HG02938 (cell line): ENCODE measurements at regions not wholly inside any gene's neighbourhood (a gene's known extent, or its start where the extent isn't known, plus 50 kb on each side); places are given as distances from the start of the nearest gene placed in this dataset.
"Not testable (repeated sequence)": the region's sequence is repeated elsewhere in the genome, so short reads cannot be mapped to it uniquely, and the experiment has no call there.

Experiments used
- ATAC-seq: cut with Tn5 transposase; IDR thresholded peaks from one replicate; pipeline ENCODE4 v1.9.1; 2021; ENCODE audit warnings: mild to moderate bottlenecking, moderate library complexity; ENCODE audit not compliant: unreplicated experiment

DNA sequence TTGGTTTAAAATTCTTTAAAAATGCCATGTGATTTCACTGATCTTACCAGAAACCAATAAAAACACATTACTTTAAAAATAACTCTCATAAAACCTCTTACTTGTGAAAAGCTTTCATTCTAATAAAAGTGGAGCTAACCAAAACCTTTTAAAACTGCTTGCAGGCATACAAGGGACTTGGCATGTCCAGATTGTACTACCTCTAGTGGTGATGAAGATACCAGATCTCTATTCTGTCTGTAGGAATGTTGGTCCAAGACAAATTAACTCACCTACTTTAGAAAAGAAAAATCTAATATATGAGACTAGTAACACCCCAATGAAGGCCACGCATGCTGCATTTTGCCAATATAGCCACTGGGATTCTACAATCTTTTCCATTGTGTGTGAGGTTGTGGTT is 151.0 kb upstream of the SALL1 start:
- ATAC-seq: no peak

DNA sequence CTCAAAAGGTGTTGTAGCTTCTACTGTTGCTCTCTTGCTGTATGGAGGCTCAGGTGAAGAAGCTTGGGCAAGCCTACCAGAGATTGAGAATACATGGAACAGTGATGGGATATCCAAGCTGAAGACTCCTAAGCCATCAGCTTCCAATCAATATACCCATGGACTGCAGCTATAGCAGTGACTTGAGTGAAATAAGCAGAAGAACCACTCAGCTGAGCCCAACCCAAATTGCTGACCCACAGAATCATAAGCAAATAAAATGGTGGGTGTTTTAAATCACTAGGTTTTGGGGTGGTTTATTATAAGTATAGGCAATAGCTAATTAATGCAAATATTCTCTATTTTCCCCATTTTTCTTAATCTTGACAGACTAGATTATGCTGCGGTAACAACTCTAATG is 147.7 kb upstream of the SALL1 start:
- ATAC-seq: no peak

DNA sequence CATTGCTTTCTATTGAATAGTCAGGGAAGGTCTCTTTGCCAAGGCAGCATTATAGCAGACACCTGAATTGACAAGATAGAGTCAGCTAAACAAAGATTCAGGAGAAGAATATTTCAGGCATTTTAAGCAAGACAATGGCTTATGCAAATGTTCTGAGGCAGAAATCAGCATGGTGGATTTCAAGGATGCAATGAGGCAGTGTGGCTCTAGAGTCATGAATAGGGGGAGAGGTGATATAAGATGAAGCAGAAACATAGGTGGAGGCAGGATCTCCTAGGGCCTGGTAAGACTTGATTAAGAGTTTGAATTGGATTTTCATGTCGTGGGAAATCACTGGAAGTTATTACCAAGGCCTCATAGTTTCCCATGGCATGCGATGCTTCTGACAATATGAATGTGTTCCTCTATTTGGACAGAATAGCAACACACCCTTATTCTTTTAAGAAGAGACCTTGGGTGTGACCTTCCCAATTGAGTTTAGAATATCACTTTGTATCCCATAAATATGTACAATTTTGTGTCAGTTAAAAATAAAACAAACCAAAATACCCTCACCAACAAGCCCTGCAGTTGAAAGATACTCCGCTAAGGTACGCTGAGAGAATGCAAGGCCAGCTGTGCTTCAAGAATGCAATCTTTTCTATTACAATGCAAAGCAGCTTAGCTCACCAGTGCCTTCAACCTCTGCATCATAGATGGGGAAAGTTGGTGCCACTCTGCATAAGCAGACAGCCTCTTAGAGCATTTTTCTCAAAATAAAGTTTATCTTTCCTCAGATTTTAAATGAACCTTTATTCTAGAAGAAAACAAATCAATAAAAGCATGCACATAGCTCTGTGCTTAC is 139.6 kb upstream of the SALL1 start:
- no peak for ATAC-seq

DNA sequence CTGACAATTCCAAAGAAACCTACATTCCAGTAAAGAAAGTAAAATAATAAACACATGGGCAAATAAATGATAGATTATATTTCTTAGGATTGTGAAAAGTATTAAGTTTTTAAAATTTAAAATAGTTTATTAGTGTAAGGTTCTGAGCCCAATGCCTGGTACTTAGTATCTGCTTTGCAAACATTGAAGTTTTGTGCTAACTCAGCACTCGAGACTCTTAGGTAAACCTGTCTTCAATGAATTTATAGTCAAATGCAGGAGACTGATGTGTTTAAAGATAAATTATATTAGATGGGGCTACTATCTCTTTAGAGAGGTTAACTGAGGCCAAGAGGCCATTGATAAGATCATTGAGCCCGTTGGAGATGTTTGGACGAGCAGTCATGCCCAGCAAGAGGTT is 138.3 kb upstream of the SALL1 start:
- no peak for ATAC-seq

DNA sequence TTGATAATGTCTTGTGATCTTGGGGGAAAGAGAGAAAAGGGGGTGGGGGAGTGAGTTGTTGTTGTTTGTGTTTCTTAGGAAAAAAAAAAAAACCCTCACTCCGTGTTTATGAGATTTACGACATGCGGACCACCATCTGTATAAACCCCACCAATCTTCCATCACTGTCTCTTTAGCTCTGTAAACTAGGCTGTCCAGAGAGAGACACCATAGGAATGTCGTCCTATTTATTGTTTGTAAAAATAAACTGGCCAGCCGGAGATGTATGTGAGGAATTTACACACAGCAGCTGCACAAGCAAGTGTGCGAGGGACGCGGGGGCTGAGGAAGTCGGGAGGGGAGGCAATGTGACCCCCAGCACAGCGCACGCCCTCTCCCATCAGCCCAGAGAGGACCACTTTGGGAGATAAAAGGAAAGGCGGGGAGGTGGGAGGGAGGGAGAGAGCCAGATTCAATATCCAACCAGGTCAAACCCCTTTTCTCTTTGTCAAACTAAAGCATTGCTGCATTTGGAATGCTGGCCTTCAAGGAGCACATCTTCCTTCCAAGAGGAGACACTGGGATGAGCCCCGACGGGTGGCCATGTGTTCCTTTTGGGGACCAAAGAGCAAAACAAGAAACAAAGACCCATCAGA is 136.2 kb upstream of the SALL1 start:
- ATAC-seq: no peak

DNA sequence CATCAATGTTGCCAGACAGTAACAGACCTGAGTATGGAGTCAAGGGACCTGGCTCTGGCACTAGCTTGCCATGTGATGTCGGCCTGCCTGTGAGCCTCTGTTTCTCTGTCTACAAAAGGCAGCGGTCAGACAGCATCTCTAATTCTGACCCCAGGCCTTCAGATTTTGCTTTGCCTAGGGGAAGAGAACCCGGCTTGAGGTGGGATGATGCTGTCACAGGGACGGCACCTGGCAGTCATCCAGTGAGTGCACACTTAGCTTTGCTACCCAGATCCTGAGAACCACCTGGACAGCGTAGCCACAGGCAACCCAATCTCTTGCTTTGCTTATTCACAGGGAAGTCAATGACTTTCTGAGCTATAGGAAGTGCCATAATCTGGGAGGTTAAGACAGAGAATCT is 135.2 kb upstream of the SALL1 start:
- ATAC-seq: no peak

DNA sequence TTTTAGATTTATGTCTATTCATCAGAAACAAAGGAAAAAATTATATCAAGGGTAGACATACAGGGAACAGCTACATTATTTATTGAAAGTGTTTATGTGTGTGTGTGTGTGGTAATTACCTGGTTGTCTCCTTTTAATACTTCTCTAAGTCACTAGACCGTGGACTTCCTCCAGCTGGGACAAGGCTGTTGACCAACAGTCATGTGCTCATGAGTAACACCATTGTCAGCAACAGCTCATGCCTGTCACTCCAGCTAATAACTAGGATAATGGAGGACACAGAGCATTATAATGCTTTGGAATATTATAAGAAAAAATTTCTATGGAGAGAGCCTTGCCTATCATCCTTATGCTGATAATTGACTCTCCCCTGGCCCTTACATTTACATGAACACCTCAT is 125.3 kb upstream of the SALL1 start:
- ATAC-seq: no peak

DNA sequence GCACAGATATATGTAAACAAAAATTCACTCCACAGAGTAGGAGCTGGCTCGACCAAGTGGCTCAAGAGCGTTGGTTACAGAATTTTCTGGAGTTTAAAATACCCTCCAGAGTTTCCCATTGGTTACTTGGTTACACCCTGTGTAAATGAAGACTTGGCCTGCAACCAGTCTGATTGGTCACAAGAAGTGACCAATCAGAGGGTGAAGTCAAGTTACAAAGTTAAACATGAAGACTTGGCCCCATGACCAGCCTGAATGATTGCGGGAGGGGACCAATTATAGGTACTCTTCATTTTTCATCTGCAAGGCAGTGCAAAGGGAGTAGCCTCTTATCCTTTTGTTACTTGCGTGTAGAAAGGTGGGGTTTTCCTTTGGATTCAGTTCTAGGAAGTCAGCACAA is 121.3 kb upstream of the SALL1 start:
- ATAC-seq: no peak

DNA sequence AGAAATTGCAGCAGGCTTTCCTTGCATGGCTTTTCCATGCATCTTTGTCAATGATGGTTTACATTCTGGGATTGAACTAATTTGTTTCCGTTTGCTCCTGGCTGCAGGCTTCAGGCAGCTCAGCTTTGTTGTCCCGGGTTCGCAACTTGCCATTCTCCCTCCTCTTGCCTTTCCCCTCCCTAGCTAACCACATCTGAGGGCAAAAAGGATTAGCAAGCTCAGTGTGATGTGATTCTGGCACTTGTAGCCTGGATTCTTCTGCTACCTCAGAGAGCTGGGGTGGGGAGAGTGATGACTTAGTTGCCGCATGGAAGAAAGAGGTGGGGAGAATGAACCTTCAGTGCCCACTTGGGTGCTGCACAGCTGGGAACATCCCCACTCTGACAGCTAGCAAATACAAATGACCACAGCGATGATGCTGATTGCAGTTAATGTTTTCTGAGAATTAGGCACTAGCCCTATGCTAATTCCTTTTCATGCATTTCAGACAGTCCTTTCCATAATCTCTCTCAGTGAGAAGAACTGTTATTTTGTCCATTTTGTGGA is 120.2 kb upstream of the SALL1 start:
- no peak for ATAC-seq

DNA sequence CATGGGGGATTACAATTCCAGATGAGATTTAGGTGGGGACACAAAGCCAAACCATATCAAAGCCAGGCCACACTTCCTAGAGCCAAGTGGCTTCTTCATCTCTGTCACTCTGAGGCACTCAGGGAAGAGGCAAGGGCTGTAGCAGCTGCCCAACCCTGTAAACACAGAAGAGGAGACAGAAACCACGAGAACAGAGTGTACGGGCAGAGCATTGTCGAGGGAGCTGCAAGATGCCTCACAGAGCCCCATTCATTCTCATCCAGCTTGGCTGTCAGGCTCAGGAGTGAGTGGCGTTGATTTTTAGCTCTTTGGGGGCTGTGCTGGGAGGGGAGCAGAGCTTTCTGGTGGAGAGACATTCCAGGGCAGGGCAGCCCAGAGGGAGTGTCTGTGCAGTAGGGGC is 117.2 kb upstream of the SALL1 start:
- ATAC-seq: no peak

DNA sequence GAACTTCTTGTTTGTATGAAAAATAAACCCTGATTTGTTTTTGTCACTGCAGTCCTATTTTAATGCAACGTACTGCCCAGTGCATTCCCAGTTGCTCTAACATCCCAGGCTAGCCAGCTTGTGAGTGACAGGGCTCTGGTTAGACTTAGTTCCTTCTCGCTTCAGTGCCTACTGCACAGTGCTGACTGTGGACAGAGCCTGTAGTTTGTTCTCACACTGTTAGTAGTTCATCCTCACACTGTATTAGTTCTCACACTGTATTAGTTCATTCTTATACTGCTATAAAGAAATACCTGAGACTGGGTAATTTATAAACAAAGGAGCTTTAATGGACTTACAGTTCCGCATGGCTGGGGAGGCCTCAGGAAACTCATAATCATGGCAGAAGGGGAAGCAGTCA is 116.6 kb upstream of the SALL1 start:
- ATAC-seq: no peak

DNA sequence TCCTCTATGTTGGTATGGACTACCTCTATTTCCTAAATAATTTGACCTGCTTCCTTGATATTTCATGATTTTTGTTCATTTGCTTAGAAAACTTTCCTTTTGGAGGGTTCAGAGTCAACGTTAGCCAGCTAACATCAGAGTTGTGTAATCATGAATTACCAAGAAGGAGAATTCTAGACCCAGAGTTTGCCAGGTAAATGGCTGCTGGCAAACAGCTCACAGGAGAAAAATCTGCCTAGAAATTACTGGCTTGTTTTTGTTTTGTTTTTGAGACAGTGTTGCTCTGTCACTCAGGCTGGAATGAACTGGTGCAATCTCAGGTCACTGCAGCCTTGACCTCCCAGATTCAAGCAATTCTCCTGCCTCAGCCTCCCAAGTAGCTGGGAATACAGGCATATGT is 111.4 kb upstream of the SALL1 start:
- no peak for ATAC-seq

DNA sequence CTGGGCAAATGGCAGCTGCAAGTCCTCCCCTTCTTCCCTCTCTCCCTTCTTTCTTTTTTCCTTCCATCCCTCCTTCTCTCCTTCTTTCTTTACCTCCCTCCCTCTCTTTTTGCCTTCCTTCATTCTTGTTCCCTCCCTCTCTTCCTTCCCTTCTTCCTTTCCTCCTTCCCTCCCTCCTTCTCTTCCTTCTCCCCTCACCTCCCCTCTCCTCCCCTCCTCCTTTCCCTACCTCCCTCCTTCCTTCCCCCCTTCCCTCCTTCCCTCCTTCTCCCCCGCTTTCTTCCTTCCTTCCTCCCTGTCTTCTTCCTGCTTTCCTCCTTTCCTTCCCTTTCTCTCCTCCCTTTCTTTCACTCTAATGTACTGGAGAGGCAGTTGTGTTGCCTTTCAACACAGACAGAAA is 110.8 kb upstream of the SALL1 start:
- ATAC-seq: no peak

DNA sequence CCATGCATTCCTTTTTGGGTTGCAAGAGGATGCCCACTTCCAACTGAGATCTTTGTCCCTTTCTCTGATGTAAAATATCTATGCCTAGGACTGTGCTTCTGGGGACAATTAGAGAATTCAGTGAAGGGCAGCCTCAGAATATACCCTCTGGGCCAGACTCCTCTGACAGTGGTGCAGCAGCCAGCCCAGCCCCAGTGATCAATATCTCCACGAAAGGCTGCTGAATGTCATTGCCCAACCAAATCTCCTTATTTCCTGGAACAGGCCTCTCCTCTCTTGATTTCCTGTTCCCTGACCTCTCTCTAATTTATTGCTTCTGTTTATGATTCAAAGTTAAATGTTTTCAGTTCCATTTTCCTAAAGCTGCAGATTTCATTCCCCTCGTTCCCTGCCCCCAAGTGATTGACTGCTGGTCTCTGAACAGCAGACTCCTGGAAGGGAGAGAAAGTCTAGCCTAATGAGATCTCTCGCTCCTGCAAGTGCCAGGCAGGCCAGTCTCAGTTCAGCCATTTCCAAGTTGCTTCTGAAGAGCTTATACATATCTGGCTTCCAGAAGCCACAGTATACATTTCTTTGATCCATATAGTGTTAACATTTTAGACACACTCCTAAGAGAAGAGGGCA is 104.4 kb upstream of the SALL1 start:
- no peak for ATAC-seq

DNA sequence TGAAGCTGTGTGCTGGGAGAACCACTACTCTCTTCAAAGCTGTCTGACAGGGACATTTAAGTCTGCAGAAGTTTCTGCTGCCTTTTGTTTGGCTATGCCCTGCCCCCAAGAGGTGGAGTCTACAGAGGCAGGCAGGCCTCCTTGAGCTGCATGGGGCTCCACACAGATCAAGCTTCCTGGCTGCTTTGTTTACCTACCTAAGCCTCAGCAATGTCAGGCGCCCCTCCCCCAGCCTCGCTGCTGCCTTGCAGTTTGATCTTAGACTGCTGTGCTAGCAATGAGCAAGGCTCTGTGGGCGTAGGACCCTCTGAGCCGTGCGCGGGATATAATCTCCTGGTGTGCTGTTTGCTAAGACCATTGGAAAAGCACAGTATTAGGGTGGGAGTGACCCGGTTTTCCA is 103.3 kb upstream of the SALL1 start:
- ATAC-seq: not testable (repeated sequence)

DNA sequence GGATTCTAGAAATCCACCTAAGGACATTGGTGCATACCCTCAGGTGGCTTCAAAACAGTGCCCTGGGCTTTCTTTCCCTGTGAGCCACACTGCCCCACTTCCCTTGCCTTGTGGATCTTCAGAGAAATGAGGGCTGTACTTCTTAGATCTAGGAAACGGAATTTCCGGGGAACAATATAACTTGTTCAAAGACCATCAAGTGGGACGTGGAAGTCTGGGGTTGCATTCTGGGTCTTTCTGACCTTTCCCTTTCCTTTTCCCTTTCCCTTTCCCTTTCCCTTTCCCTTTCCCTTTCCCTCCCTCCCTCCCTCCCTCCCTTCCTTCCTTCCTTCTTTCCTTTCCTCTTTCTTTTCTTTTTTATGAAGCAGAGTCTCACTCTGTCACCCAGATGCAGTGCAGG is 97.1 kb upstream of the SALL1 start:
- ATAC-seq: no peak

DNA sequence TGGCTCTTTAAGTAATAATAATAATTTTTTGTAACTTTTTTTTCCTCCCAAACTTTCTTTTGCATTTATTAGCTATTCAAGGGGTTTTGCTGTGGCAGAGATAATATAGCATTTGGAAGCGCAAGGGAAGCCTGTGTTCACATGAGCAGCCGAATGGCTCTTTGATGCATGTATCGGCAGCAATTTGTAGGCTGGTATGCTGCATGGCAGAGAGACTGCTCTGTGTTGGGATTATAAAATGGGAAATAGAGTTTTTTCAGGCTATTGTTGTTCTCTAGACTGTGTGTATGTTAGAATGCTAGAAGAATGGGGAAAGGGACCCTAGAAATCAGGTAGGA is 94.6 kb upstream of the SALL1 start:
- no peak for ATAC-seq

DNA sequence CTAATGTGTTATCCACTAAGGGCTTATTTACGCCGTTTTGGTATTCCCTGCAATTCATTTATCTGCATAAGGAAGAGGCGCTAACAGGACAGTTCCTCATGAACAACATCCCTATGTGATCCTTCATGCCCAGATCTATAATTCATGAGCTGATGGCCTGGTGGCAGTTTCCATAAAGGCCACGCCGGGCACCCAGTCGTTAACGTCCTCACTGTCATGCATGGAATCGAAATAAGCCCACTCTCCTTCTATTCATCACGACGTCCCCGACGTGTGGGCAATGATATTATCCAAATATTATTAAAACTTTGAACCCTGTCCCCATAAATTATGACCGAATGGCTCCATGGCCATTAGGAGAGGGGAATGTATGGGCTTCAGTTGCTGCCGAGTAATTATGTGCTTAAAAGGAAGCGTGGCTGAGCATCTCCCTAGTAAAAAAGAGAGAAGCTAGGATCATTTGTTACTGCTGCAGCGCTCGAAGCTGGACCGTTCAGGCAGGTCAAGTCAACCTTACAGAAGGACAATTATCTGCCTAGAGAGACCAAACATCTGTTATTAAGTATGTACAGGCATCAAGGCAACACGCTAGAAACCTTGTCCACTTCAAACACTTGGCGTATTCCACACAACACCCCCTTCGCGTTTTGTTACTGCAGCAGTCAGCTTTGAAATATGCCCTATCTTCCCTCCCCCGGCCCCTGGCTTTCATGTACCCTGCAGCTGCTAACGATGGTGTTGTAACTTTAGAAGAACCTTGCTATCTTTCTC is 94.0 kb upstream of the SALL1 start:
- no peak for ATAC-seq

DNA sequence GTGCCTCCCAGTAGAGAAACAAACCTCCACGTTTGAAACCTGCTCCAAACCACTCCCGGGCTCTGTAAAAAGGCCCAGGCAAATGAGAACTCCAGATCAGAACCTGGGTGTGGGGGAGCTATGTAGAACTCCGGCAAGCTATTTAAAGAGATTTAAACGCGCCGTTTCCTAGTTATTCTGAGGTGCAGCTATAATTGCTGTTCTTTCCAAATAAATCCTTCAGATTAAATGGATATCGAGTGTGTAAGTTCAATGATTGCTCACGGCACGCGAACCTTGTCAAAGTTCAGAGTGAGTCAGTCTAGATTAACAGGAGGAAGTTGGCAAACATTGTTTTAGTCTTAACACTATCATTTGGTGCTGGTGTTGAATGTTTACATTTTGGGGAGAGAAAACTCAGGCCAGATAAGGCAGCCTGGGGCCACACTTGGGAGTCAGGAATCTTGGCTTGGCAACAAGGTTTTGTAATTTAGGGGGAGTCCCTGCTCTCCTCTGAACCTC is 92.9 kb upstream of the SALL1 start:
- no peak for ATAC-seq

DNA sequence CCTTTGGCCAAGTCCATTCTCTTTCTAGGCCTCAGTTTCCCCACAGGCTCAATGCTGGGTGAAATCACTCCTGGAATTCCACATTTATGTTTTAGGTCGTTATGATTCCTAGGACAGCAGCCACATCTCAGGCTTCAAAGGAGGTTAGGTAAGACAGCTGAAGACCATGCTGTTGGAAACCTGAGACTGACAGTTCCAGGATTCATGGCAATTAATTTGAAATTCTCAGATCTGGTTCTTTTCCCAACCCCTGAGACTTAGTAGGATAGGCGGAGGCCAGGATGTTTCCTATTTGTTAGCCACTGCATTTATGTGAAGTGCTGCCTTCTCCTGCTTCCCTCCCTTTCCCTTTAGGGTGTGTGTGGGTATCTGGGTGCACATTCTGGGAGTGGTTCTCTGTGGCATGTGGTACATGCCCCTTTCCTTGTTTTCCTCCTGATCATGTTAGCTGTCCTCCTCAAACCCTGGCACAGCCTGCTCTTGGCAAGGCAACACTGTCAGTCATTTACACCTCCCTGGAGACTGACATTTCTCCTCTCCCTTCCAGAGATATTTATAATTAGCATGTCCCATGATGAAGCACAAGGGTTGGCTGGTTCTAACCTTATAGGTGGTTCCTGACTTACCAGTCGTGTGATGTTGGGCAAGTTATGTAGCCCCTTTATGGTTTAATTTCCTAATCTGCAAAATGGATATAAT is 91.4 kb upstream of the SALL1 start:
- ATAC-seq: no peak

DNA sequence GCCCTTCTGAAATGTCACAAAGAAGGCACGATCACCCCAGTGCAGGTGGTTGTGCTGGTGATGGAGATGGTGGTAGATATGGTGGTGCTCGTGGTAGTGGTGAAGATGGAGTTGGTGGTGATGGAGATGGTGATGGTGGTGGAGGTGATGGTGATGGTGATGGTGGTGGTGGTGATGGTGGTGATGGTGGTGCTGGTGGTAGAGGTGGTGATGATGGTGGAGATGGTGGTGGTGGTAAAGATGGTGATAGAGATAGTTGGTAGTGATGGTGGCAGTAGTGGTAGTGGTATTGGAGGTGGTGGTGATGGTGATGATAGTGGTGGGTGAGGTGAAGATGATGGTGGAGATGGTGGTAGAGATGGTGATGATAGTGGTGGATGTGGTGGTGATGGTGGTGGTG is 88.1 kb upstream of the SALL1 start:
- no peak for ATAC-seq
